ENCODE measurements at regions not wholly inside any gene's neighbourhood (a gene's known extent, or its start where the extent isn't known, plus 50 kb on each side); places are given as distances from the start of the nearest gene placed in this dataset.

GRCh38 chr16:8271344-8271743, 319.0 kb downstream of the TMEM114 start:
- DNase-seq = no peak

DNA sequence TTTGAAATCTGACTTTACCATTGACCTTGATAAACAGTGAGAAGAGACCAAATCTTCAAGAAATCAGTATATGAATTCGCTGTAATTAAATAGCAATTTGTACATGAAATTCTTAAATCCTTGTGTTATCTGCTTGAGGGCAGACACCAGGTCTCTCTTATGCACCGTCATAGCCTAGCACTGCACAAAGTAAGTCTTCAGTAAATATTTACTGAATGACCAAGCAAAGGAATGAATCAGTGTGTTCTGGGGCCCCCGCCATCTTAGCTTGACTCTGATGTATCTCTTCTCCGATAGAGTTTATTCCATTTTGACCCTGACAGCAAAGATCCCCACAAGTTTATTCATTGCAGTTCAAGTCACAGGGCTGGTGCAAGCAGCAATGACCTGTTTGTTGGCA, 328.0 kb downstream of the TMEM114 start:
- no peak for DNase-seq

DNA sequence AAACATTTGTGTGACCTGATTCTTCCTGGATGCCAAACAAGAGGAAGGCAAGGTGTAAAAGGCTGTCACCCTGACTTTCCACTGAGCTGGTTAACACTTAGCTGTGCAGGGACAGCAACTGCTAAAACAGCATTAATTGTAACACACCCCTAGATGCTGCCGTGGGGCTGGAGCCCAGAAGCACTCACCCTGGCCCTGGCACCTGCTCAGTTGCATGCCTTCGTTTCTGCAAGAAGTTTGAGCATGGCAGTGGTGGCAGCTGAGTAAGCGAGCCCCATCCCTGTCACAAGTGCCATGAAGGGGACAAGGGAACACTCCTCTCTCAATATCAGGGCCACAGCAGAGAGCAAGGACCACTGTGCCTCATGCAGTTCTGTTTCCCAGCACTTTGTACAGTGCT, 330.2 kb downstream of the TMEM114 start:
- no peak for DNase-seq

DNA sequence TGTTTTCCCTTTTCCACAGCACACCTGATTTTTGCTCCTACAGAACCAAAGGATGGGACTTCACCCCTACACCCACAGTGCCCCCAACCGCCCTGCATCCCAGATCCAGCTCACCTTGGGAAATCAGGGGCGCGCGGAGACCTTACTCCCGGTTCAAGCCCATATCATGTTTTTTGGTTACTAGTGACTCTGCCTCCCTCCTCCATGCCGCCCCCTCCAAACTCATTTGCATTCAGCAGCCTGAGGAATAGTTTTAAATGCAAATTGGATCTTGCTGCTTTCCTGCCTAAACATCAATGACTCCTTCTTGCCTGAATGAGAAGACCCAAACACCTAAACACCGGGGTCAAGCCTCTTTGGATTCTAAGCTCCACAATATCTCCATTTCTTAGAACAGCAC, 331.8 kb downstream of the TMEM114 start:
- DNase-seq = no peak

- no peak for DNase-seq
Measured at GRCh38 chr16:8257561-8257960, 332.8 kb downstream of the TMEM114 start.

DNA sequence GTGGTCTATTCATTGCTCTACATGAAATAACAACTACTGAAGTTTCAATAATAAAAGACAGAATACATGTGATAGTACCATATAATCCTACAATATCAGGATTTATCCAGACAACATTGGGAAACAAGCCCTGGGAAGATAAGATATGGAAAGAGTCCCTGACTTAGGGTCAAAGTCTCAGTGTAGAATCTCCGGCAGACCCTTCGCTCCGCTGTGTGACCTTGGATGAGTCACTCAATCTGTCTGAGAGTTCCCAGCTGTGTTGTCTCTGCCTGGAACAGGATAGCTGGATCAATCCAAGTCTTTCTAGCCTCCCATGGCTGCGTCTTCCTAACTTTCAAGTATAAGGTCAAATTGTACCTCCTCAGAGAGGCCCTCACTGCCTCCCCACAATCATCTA, 335.9 kb downstream of the TMEM114 start:
- DNase-seq = no peak

DNA sequence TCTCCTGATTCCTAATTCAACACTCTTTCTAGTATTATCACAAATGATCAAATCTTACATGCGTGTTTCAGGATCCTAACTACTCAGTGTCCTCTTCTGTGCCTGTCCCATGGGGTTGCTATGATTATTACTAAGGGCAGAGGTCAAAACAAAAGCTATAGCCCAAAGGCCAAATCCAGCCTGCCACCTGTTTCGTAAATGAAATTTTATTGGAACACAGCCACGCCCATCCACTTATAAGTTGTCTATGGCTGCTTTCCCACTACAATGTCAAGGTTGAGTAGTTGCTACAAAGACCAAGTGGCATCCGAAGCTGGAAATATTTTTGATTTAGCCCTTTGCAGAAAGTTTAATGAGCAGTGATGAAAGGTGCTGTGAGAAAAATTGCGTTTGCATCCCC, 336.6 kb downstream of the TMEM114 start:
- DNase-seq = no peak

DNA sequence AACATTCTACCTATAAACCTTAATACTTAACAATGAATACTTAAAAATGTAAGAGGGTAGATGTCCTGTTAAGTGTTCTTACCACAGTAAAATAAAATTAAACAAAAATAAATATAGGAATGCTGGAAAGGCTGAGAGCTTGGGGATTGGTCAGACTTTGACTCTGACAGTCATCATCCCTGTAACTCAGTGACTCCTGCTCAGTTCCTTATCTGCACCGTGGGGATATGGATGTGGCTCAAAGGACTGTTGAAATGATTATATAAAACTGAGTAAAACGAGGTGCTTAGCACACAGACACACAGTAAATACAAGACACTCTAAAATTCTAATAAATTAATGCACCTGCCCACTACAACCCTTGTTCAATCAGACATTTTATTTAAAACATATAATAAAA, 338.6 kb downstream of the TMEM114 start:
- DNase-seq = no peak

GRCh38 chr16:8251298-8251697, 339.0 kb downstream of the TMEM114 start:
- no peak for DNase-seq

GRCh38 chr16:8247993-8248392, 342.3 kb downstream of the TMEM114 start:
- no peak for DNase-seq

GRCh38 chr16:8243981-8244380, 346.3 kb downstream of the TMEM114 start:
- DNase-seq = no peak

GRCh38 chr16:8241408-8241807, 348.9 kb downstream of the TMEM114 start:
- no peak for DNase-seq

DNA sequence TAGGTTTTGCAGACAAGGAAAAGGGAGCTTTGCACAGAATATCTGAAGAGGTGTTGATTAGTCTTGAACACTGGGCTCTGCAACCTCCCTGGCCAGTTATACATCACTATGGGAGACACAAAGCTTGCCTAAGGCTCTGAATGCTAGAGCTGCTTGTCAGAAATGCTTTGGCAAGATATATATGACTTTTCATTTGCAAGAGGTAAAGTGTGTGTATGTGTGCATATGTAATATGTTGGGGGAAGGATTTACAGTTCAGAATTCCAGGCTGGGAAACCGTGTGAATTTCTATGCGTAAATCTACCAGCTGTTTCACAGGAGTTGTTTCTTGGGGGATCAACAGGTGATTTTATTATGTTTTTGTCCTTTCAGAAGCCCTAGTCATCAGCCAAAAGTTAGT, 350.9 kb downstream of the TMEM114 start:
- no peak for DNase-seq

GRCh38 chr16:8237452-8237851, 352.9 kb downstream of the TMEM114 start:
- DNase-seq = no peak

DNA sequence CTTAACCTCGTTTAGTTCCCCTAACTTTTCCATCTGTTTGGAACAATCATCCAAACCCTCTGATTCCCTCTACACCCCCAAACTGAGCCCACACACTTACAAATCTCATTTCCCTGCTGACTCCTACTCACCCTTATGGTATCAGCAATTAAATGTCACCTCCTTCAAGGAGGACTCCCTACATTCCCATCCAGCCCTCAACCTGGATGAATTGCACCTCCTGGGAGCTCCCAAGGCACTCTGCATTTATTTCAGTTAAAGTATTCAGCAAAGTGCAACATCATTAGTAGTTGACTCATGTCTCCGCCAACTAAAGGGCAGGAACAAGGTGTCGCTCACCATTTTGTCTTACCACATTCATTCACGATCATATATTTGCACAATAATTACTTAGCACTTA, 353.5 kb downstream of the TMEM114 start:
- no peak for DNase-seq

DNA sequence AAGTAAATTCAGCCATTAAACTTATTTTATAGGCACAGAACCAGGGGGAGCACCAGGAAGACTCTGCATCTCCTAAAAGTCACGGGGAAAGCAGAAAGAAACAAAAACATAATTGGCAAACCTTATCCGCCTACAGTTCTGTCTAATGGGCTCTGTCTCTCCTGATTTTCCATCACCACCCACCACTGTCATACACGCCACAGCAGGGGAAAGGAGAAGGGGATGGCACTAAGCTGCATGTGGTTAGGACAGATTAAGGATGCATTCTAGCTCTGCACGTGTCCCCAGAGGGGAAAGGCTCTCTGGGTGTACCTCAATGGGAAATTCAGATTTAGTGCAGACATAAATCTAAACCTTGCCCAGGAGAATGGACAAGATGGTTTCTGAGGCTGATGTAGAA, 359.8 kb downstream of the TMEM114 start:
- DNase-seq = no peak

- DNase-seq = no peak
Measured at GRCh38 chr16:8229011-8229520, 361.2 kb downstream of the TMEM114 start.

- DNase-seq = no peak
Measured at GRCh38 chr16:8217201-8217600, 373.1 kb downstream of the TMEM114 start.

GRCh38 chr16:8204769-8205168, 385.5 kb downstream of the TMEM114 start:
- DNase-seq = no peak

DNA sequence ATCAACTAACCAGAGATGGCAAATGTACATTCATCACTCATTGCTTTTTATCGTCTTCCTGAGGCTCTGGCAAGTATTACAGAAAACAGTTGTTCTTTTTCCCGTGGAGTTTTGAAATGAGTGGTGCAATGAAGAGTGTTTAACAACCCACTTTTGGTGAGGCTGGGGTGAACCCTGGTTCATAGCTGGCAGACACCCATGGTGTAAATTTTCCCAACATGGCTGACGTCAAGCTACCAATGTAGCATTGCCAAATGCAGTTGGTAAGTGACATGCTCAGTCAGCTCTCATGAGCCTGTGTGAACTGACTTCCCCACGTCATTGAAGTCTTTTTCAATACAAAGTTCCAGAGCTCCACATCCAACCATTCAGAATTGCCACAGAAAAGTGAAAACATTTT, 386.2 kb downstream of the TMEM114 start:
- DNase-seq = no peak

GRCh38 chr16:8203101-8203500, 387.2 kb downstream of the TMEM114 start:
- no peak for DNase-seq

DNA sequence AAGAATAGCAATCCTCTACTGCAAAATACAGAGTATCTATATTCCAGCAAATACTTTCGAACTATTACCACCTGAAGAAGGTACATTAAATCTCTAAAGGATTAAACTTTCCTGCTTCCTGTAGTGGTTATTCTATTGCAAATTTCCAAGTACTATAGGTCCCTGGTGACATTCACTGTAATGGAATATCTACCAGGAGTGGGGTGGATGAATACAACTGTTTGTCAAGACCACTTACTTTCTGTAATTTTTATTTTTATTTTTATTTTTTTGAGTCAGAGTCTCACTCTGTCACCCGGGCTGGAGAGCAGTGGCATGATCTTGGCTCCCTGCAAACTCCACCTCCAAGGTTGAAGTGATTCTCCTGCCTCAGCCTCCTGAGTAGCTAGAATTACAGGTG, 389.5 kb downstream of the TMEM114 start:
- DNase-seq = no peak

GRCh38 chr16:8199390-8199789, 390.9 kb downstream of the TMEM114 start:
- no peak for DNase-seq

DNA sequence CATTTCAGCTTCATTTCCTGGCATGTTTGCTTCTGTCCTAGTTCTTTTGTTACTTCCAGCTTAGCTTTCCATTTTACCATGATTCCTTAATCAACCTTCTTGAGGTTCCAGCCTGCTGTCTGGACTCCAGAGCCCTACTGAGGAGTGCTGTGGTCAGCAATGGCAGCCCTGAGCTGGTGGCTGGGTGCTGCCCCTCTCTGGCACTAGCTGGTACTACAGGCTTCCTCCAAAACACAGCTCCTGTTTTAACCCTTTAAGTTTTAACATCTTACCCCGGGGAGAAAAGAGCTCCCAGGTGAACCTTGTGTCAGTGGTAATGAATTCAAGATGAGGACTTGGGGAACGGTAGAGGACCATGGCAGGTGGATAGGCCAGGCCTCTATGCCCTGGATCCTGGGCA, 395.5 kb downstream of the TMEM114 start:
- no peak for DNase-seq

GRCh38 chr16:8188841-8189240, 401.5 kb downstream of the TMEM114 start:
- DNase-seq = no peak

Measured in renal pelvis (tissue), 1 donor.